PC-3 (cell line): ENCODE measurements at regions not wholly inside any gene's neighbourhood (a gene's known extent, or its start where the extent isn't known, plus 50 kb on each side); places are given as distances from the start of the nearest gene placed in this dataset.

Source experiments
- EZH2 ChIP-seq: fragments of 300-600 bp; sonication (generic); IDR thresholded peaks from one replicate; pipeline ENCODE4 v1.6.1; 2017; ENCODE audit warnings: antibody characterized with exemption, mild to moderate bottlenecking, low read length; ENCODE audit not compliant: unreplicated experiment
- TF ChIP-seq, protein P1 (sequence below): fragments of 300-600 bp; sonication (generic); conservative IDR thresholded peaks from 2 replicates; pipeline ENCODE4 v1.5.1; 2017; ENCODE audit warnings: antibody characterized with exemption, low read depth, mild to moderate bottlenecking, low read length

- TF ChIP-seq EZH2: no peak
- TF ChIP-seq, protein P1, sequence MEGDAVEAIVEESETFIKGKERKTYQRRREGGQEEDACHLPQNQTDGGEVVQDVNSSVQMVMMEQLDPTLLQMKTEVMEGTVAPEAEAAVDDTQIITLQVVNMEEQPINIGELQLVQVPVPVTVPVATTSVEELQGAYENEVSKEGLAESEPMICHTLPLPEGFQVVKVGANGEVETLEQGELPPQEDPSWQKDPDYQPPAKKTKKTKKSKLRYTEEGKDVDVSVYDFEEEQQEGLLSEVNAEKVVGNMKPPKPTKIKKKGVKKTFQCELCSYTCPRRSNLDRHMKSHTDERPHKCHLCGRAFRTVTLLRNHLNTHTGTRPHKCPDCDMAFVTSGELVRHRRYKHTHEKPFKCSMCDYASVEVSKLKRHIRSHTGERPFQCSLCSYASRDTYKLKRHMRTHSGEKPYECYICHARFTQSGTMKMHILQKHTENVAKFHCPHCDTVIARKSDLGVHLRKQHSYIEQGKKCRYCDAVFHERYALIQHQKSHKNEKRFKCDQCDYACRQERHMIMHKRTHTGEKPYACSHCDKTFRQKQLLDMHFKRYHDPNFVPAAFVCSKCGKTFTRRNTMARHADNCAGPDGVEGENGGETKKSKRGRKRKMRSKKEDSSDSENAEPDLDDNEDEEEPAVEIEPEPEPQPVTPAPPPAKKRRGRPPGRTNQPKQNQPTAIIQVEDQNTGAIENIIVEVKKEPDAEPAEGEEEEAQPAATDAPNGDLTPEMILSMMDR: no peak
These were observed 173.0 kb downstream of the CBLN1 start for GRCh38 chr16:49108611-49109010.
